PFSK-1 (cell line): ENCODE measurements at regions not wholly inside any gene's neighbourhood (a gene's known extent, or its start where the extent isn't known, plus 50 kb on each side); places are given as distances from the start of the nearest gene placed in this dataset.

Experiments
- POLR2AphosphoS5 ChIP-seq: IDR thresholded peaks from 2 replicates; pipeline ENCODE4 v1.6.1; 2012; ENCODE audit warnings: low read depth, mild to moderate bottlenecking, control low read depth, low read length, moderate library complexity
- REST ChIP-seq, 2 experiments: IDR thresholded peaks; 2 replicates each; pipeline versions ENCODE4 v1.6.1 to v1.8.0; 2011 to 2012; ENCODE audit warnings: low read depth in 2 of 2, low read length in 2 of 2, control low read depth in 1 of 2, inconsistent platforms in 1 of 2, mild to moderate bottlenecking in 1 of 2, moderate library complexity in 1 of 2; ENCODE audit not compliant: insufficient read depth in 1 of 2

GRCh38 chr12:105854071-105854470, 284.7 kb downstream of the NUAK1 start:
- TF ChIP-seq POLR2AphosphoS5 (no peak), REST (IDR thresholded peaks at IDR 0.05; ENCODE audit: insufficient read depth in 1 of 2, low read depth in 2 of 2, low read length in 2 of 2) (no peak)
